ENCODE measurements at regions not wholly inside any gene's neighbourhood (a gene's known extent, or its start where the extent isn't known, plus 50 kb on each side); places are given as distances from the start of the nearest gene placed in this dataset.
"Not testable (repeated sequence)": the region's sequence is repeated elsewhere in the genome, so short reads cannot be mapped to it uniquely, and the experiment has no call there.

GRCh38 chr4:163693211-163693610, 198.7 kb downstream of the TMA16 start:
- H3K4me3 Mint-ChIP-seq, result no peak overlapping the region
- no peak overlapping the region for H3K27ac Mint-ChIP-seq
- no peaks in the 10 kb centered on the region for H3K27me3 Mint-ChIP-seq
- no peaks in the 10 kb centered on the region for H3K36me3 Mint-ChIP-seq (ENCODE audit: low read depth)
- intact Hi-C loops (cut with micrococcal nuclease), result no loop called here
- no peak for DNase-seq
- H3K4me1 Mint-ChIP-seq, result no peaks in the 10 kb centered on the region
- no peaks in the 10 kb centered on the region for H3K9me3 Mint-ChIP-seq

GRCh38 chr4:163693776-163694175, 199.3 kb downstream of the TMA16 start:
- Mint-ChIP-seq H3K9me3 (no peaks in the 10 kb centered on the region), H3K4me3 (no peak overlapping the region), H3K4me1 (no peaks in the 10 kb centered on the region), H3K27me3 (no peaks in the 10 kb centered on the region), H3K27ac (no peak overlapping the region), H3K36me3 (ENCODE audit: low read depth) (no peaks in the 10 kb centered on the region)
- DNase-seq, result no peak
- intact Hi-C loops (cut with micrococcal nuclease), result no loop called here

- intact Hi-C loops (cut with micrococcal nuclease), result no loop called here
- H3K27me3 Mint-ChIP-seq, result no peaks in the 10 kb centered on the region
- H3K4me1 Mint-ChIP-seq, result no peaks in the 10 kb centered on the region
- no peak overlapping the region for H3K27ac Mint-ChIP-seq
- no peaks in the 10 kb centered on the region for H3K9me3 Mint-ChIP-seq
- DNase-seq, result no peak
- H3K36me3 Mint-ChIP-seq (ENCODE audit: low read depth), result no peaks in the 10 kb centered on the region
- H3K4me3 Mint-ChIP-seq, result no peak overlapping the region
Measured at GRCh38 chr4:163694385-163694784, 199.9 kb downstream of the TMA16 start.

GRCh38 chr4:163697121-163697520, 202.6 kb downstream of the TMA16 start:
- intact Hi-C loops (cut with micrococcal nuclease), result no loop called here
- H3K27me3 Mint-ChIP-seq, result no peaks in the 10 kb centered on the region
- H3K36me3 Mint-ChIP-seq (ENCODE audit: low read depth), result no peaks in the 10 kb centered on the region

GRCh38 chr4:163700383-163700782, 205.9 kb downstream of the TMA16 start:
- H3K27me3 Mint-ChIP-seq; H3K9me3 Mint-ChIP-seq; H3K36me3 Mint-ChIP-seq (ENCODE audit: low read depth); H3K27ac Mint-ChIP-seq; H3K4me1 Mint-ChIP-seq; H3K4me3 Mint-ChIP-seq; DNase-seq; intact Hi-C loops (cut with micrococcal nuclease): not testable (repeated sequence)

More at GRCh38 chr4:163697121-163697520, 202.6 kb downstream of the TMA16 start:
- no peak for DNase-seq
- Mint-ChIP-seq H3K27ac (no peak overlapping the region), H3K4me3 (no peak overlapping the region), H3K9me3 (no peaks in the 10 kb centered on the region), H3K4me1 (no peaks in the 10 kb centered on the region)

- no peak for DNase-seq
- no peak overlapping the region for H3K4me3 Mint-ChIP-seq
- no peaks in the 10 kb centered on the region for H3K36me3 Mint-ChIP-seq (ENCODE audit: low read depth)
- no peaks in the 10 kb centered on the region for H3K4me1 Mint-ChIP-seq
- H3K9me3 Mint-ChIP-seq, result no peaks in the 10 kb centered on the region
- no peak overlapping the region for H3K27ac Mint-ChIP-seq
- H3K27me3 Mint-ChIP-seq, result no peaks in the 10 kb centered on the region
- intact Hi-C loops (cut with micrococcal nuclease), result no loop called here
Measured at GRCh38 chr4:163701916-163702315, 207.4 kb downstream of the TMA16 start.

- no peaks in the 10 kb centered on the region for H3K4me1 Mint-ChIP-seq
- H3K27ac Mint-ChIP-seq, result no peak overlapping the region
- intact Hi-C loops (cut with micrococcal nuclease), result no loop called here
- DNase-seq, result no peak
- no peaks in the 10 kb centered on the region for H3K27me3 Mint-ChIP-seq
- no peaks in the 10 kb centered on the region for H3K9me3 Mint-ChIP-seq
- H3K36me3 Mint-ChIP-seq (ENCODE audit: low read depth), result no peaks in the 10 kb centered on the region
- H3K4me3 Mint-ChIP-seq, result no peak overlapping the region
Measured at GRCh38 chr4:163702736-163703135, 208.2 kb downstream of the TMA16 start.

- H3K4me3 Mint-ChIP-seq, result no peak overlapping the region
- no peak overlapping the region for H3K27ac Mint-ChIP-seq
- no peaks in the 10 kb centered on the region for H3K9me3 Mint-ChIP-seq
- H3K4me1 Mint-ChIP-seq, result no peaks in the 10 kb centered on the region
- H3K27me3 Mint-ChIP-seq, result no peaks in the 10 kb centered on the region
- no peaks in the 10 kb centered on the region for H3K36me3 Mint-ChIP-seq (ENCODE audit: low read depth)
- intact Hi-C loops (cut with micrococcal nuclease), result no loop called here
- DNase-seq, result no peak
Measured at GRCh38 chr4:163703251-163703650, 208.8 kb downstream of the TMA16 start.

- H3K27me3 Mint-ChIP-seq, result no peaks in the 10 kb centered on the region
- no peak overlapping the region for H3K4me3 Mint-ChIP-seq
- DNase-seq, result no peak
- no peaks in the 10 kb centered on the region for H3K4me1 Mint-ChIP-seq
- H3K9me3 Mint-ChIP-seq, result no peaks in the 10 kb centered on the region
- intact Hi-C loops (cut with micrococcal nuclease), result no loop called here
- no peaks in the 10 kb centered on the region for H3K36me3 Mint-ChIP-seq (ENCODE audit: low read depth)
- no peak overlapping the region for H3K27ac Mint-ChIP-seq
Measured at GRCh38 chr4:163707873-163708272, 213.4 kb downstream of the TMA16 start.

GRCh38 chr4:163709601-163710000, 215.1 kb downstream of the TMA16 start:
- Mint-ChIP-seq H3K9me3 (no peaks in the 10 kb centered on the region), H3K27ac (no peak overlapping the region), H3K36me3 (ENCODE audit: low read depth) (no peaks in the 10 kb centered on the region), H3K4me1 (no peaks in the 10 kb centered on the region), H3K4me3 (no peak overlapping the region), H3K27me3 (no peaks in the 10 kb centered on the region)
- DNase-seq, result no peak
- intact Hi-C loops (cut with micrococcal nuclease), result no loop called here

GRCh38 chr4:163710158-163710557, 215.7 kb downstream of the TMA16 start:
- intact Hi-C loops (cut with micrococcal nuclease), result no loop called here
- Mint-ChIP-seq H3K9me3 (no peaks in the 10 kb centered on the region), H3K4me3 (no peak overlapping the region), H3K27ac (no peak overlapping the region), H3K4me1 (no peaks in the 10 kb centered on the region), H3K36me3 (ENCODE audit: low read depth) (no peaks in the 10 kb centered on the region), H3K27me3 (no peaks in the 10 kb centered on the region)
- no peak for DNase-seq

GRCh38 chr4:163724495-163724894, 230.0 kb downstream of the TMA16 start:
- DNase-seq; H3K27me3 Mint-ChIP-seq; H3K4me3 Mint-ChIP-seq; H3K4me1 Mint-ChIP-seq; intact Hi-C loops (cut with micrococcal nuclease); H3K27ac Mint-ChIP-seq; H3K36me3 Mint-ChIP-seq (ENCODE audit: low read depth); H3K9me3 Mint-ChIP-seq: not testable (repeated sequence)

- Mint-ChIP-seq H3K27ac (no peak overlapping the region), H3K4me1 (no peaks in the 10 kb centered on the region), H3K36me3 (ENCODE audit: low read depth) (no peaks in the 10 kb centered on the region), H3K27me3 (no peaks in the 10 kb centered on the region), H3K9me3 (no peaks in the 10 kb centered on the region), H3K4me3 (no peak overlapping the region)
- intact Hi-C loops (cut with micrococcal nuclease), result no loop called here
- no peak for DNase-seq
Measured at GRCh38 chr4:163726641-163727040, 232.2 kb downstream of the TMA16 start.

GRCh38 chr4:163731071-163731470, 236.6 kb downstream of the TMA16 start:
- Mint-ChIP-seq H3K36me3 (ENCODE audit: low read depth) (no peaks in the 10 kb centered on the region), H3K4me1 (no peaks in the 10 kb centered on the region), H3K27ac (no peak overlapping the region), H3K27me3 (no peaks in the 10 kb centered on the region), H3K9me3 (no peaks in the 10 kb centered on the region), H3K4me3 (no peak overlapping the region)
- intact Hi-C loops (cut with micrococcal nuclease), result no loop called here
- DNase-seq, result no peak

- H3K27me3 Mint-ChIP-seq, result no peaks in the 10 kb centered on the region
- no peak for DNase-seq
- no peaks in the 10 kb centered on the region for H3K9me3 Mint-ChIP-seq
- H3K27ac Mint-ChIP-seq, result no peak overlapping the region
- intact Hi-C loops (cut with micrococcal nuclease), result no loop called here
- H3K4me1 Mint-ChIP-seq, result no peaks in the 10 kb centered on the region
- H3K36me3 Mint-ChIP-seq (ENCODE audit: low read depth), result no peaks in the 10 kb centered on the region
- H3K4me3 Mint-ChIP-seq, result no peak overlapping the region
Measured at GRCh38 chr4:163732473-163732872, 238.0 kb downstream of the TMA16 start.

Measured in activated CD4-positive, alpha-beta T cell treated with anti-CD3 and anti-CD28 coated beads, Interleukin-2, amount 10 ng/mL, durations not matched to agents 24 days and 14 days (primary cell).